Thoracic aorta (tissue), 2 donors: ENCODE measurements at regions not wholly inside any gene's neighbourhood (a gene's known extent, or its start where the extent isn't known, plus 50 kb on each side); places are given as distances from the start of the nearest gene placed in this dataset.

Source experiments
- ATAC-seq: fragments of 150-250 bp; one replicate; pipeline ENCODE4 v1.8.0; 2017; ENCODE audit warnings: low read depth; ENCODE audit not compliant: insufficient number of reproducible peaks, low FRiP score
- DNase-seq: peaks from one replicate; pipeline ENCODE4 v3.0.0-alpha.2; 2020; ENCODE audit warnings: low spot score
- H3K27ac ChIP-seq, 2 donors: fragments of 200-600 bp; sonication (generic); 1 replicate in 1 of 2; 2 replicates in 1 of 2; pipeline ENCODE4 v1.5.1; 2016; ENCODE audit warnings: mild to moderate bottlenecking in 2 of 2, moderate library complexity in 2 of 2
- H3K27me3 ChIP-seq: fragments of 200-600 bp; sonication (generic); replicated peaks from 2 replicates; pipeline ENCODE4 v1.6.0; 2016; ENCODE audit warnings: mild to moderate bottlenecking; ENCODE audit not compliant: insufficient read depth
- H3K36me3 ChIP-seq: fragments of 200-600 bp; sonication (generic); one replicate; pipeline ENCODE4 v1.5.1; 2016
- H3K4me1 ChIP-seq, 2 donors: fragments of 200-600 bp; sonication (generic); 1 replicate in 1 of 2; 2 replicates in 1 of 2; pipeline versions ENCODE4 v1.5.1 to v1.6.0; 2016; ENCODE audit warnings: low read depth in 2 of 2, mild to moderate bottlenecking in 1 of 2; ENCODE audit not compliant: control insufficient read depth in 1 of 2
- H3K4me3 ChIP-seq: fragments of 200-600 bp; sonication (generic); 2 replicates; pipeline ENCODE4 v1.5.1; 2016; ENCODE audit warnings: mild to moderate bottlenecking
- H3K9me3 ChIP-seq: fragments of 200-600 bp; sonication (generic); 2 replicates; pipeline ENCODE4 v1.5.1; 2016
- CTCF ChIP-seq: fragments of 200-600 bp; sonication (generic); IDR thresholded peaks from one replicate; pipeline ENCODE4 v1.5.1; 2019; ENCODE audit warnings: antibody characterized with exemption

- Histone ChIP-seq H3K36me3 (no peaks in the 10 kb centered on the region), H3K4me3 (no peak overlapping the region), H3K27me3 (no peaks in the 10 kb centered on the region), H3K9me3 (no peaks in the 10 kb centered on the region), H3K27ac (no peak overlapping the region), H3K4me1 (no peaks in the 10 kb centered on the region)
- no peak for ATAC-seq
- DNase-seq = no peak
- no peak for TF ChIP-seq CTCF
These were observed 722.7 kb downstream of the EPHA4 start for GRCh38 chr2:220849433-220849832.

GRCh38 chr2:220850116-220850515 is 722.0 kb downstream of the EPHA4 start:
- TF ChIP-seq CTCF = no peak
- no peaks in the 10 kb centered on the region for H3K9me3 ChIP-seq
- H3K36me3 ChIP-seq = no peaks in the 10 kb centered on the region
- H3K4me3 ChIP-seq = no peak overlapping the region
- no peaks in the 10 kb centered on the region for H3K27me3 ChIP-seq
- ATAC-seq = no peak
- no peak overlapping the region for H3K27ac ChIP-seq
- no peak for DNase-seq
- no peaks in the 10 kb centered on the region for H3K4me1 ChIP-seq

GRCh38 chr2:220855296-220855695 is 716.8 kb downstream of the EPHA4 start:
- DNase-seq (no peak), ATAC-seq (no peak)
- no peaks in the 10 kb centered on the region for H3K36me3 ChIP-seq
- H3K4me3 ChIP-seq = no peak overlapping the region
- no peak for TF ChIP-seq CTCF
- no peaks in the 10 kb centered on the region for H3K27me3 ChIP-seq
- no peak overlapping the region for H3K27ac ChIP-seq
- H3K9me3 ChIP-seq = no peaks in the 10 kb centered on the region
- no peaks in the 10 kb centered on the region for H3K4me1 ChIP-seq

- Histone ChIP-seq H3K36me3 (no peaks in the 10 kb centered on the region), H3K27me3 (no peaks in the 10 kb centered on the region), H3K4me1 (no peaks in the 10 kb centered on the region), H3K9me3 (no peaks in the 10 kb centered on the region), H3K4me3 (no peak overlapping the region), H3K27ac (no peak overlapping the region)
- ATAC-seq = no peak
- no peak for DNase-seq
- TF ChIP-seq CTCF = no peak
These were observed 715.6 kb downstream of the EPHA4 start for GRCh38 chr2:220856486-220856885.

GRCh38 chr2:220857368-220857767 is 714.7 kb downstream of the EPHA4 start:
- no peak for TF ChIP-seq CTCF
- no peak for ATAC-seq

More at GRCh38 chr2:220857368-220857767, 714.7 kb downstream of the EPHA4 start:
- Histone ChIP-seq H3K36me3 (no peaks in the 10 kb centered on the region), H3K27ac (no peak overlapping the region), H3K4me3 (no peak overlapping the region), H3K4me1 (no peaks in the 10 kb centered on the region), H3K9me3 (no peaks in the 10 kb centered on the region), H3K27me3 (no peaks in the 10 kb centered on the region)
- DNase-seq = no peak
